ENCODE measurements at regions not wholly inside any gene's neighbourhood (a gene's known extent, or its start where the extent isn't known, plus 50 kb on each side); places are given as distances from the start of the nearest gene placed in this dataset.

- H3K36me3 ChIP-seq (ENCODE audit: control insufficient read depth, insufficient read depth, low read length): no peaks in the 10 kb centered on the region
- H4K20me1 ChIP-seq (replicated peaks; ENCODE audit: control insufficient read depth, insufficient read depth, low read length): no peaks in the 10 kb centered on the region
- ATAC-seq: no peak
- DNase-seq (ENCODE audit: extremely low read depth in 1 of 4, low spot score in 3 of 4): no peak
- no peaks in the 10 kb centered on the region for H3K79me2 ChIP-seq (ENCODE audit: control insufficient read depth, insufficient read depth, low read length)
- H3K9me1 ChIP-seq (ENCODE audit: control insufficient read depth, insufficient read depth, low read length): no peaks in the 10 kb centered on the region
- TF ChIP-seq ZNF449 (CRISPR knock-in tag; IDR thresholded peaks at IDR 0.05) (no peak), CC2D1A (IDR thresholded peaks at IDR 0.05) (no peak), YY1 (IDR thresholded peaks at IDR 0.05; ENCODE audit: borderline replicate concordance in 1 of 3, control insufficient read depth in 1 of 3, extremely low read depth in 1 of 3, insufficient read depth in 3 of 3, insufficient read length in 1 of 3, insufficient replicate concordance in 2 of 3, low read depth in 1 of 3, low read length in 2 of 3) (no peak), ZNF586 (CRISPR knock-in tag; conservative IDR thresholded peaks at IDR 0.05) (no peak), POLR3G (IDR thresholded peaks at IDR 0.05; ENCODE audit: extremely low read depth, insufficient read length, insufficient replicate concordance) (no peak), ZNF121 (CRISPR knock-in tag; conservative IDR thresholded peaks at IDR 0.05) (peak; percentile 40; the same call in 1 of the 2 replicates)
- no peak overlapping the region for H3K27ac ChIP-seq (ENCODE audit: extremely low read depth, low read depth, low read length)
- POLR2A ChIA-PET: no interaction called here
- intact Hi-C loops (cut with micrococcal nuclease) (no loop called here), in situ Hi-C loops (cut with MboI) (no loop called here)
- no peak overlapping the region for H2AFZ ChIP-seq (ENCODE audit: low read depth, low read length)
- H3K27me3 ChIP-seq (ENCODE audit: control insufficient read depth in 2 of 2, insufficient read depth in 2 of 2, low read length in 2 of 2): no peaks in the 10 kb centered on the region; a peak in 1 of 5 replicates
- H3K4me3 ChIP-seq: no peak overlapping the region
- peaks cover 0 to 2% of the 10 kb centered on the region in 2 experiments; a peak in 1 of 5 replicates for H3K4me1 ChIP-seq (replicated peaks in 1 of 2; ENCODE audit: control insufficient read depth in 2 of 2, insufficient read depth in 2 of 2, low read length in 2 of 2)
- no peak overlapping the region for H3K9ac ChIP-seq (ENCODE audit: insufficient read depth in 1 of 2, low read depth in 2 of 2, low read length in 2 of 2)
- no peaks in the 10 kb centered on the region for H3K9me3 ChIP-seq (replicated peaks; ENCODE audit: control insufficient read depth, insufficient read depth, low read depth, low read length)
- FAIRE-seq: no peak
- BruUV-seq (replicated peaks): no TSS peak
- 23% methylated on average over 2 of the region's 2 CpGs for WGBS (ENCODE audit: insufficient coverage, low coverage, missing lambda C conversion rate)
- CTCF ChIA-PET (ENCODE audit: low intra/inter-chr PET ratio): no interaction called here
- no peak overlapping the region for H3K4me2 ChIP-seq (ENCODE audit: insufficient read depth, low read length)
Observed at GRCh38 chr12:19000836-19001235, 128.7 kb upstream of the PLEKHA5 start.

Measured in K562 (cell line).